HepG2 (cell line): ENCODE measurements at regions not wholly inside any gene's neighbourhood (a gene's known extent, or its start where the extent isn't known, plus 50 kb on each side); places are given as distances from the start of the nearest gene placed in this dataset.

Source experiments
- ATAC-seq: fragments of 200-7000 bp; cut with Tn5 transposase; 3 replicates; pipeline ENCODE4 v1.9.1; 2020; ENCODE audit warnings: mild to moderate bottlenecking, moderate library complexity
- BruUV-seq: library from RNA; stranded (reverse); fragments of 400-500 nt; replicated peaks from 2 replicates; lab custom pipeline; 2021; lab: Mats Ljungman, UMichigan
- CTCF ChIA-PET: fragments of 300-600 bp; formaldehyde crosslinking; extraction: SDS; loops from one replicate; lab custom pipeline; 2021; ENCODE audit warnings: low total read pairs, inconsistent platforms, low intra/inter-chr PET ratio; lab: Yijun Ruan, JAX
- POLR2A ChIA-PET: fragments of 350-600 bp; sonication (Branson Sonifier 250); formaldehyde crosslinking; loops from one replicate; lab custom pipeline; 2020; ENCODE audit warnings: antibody characterized with exemption, inconsistent platforms; lab: Yijun Ruan, JAX
- DNase-seq: peaks from one replicate; pipeline ENCODE4 v3.0.0-alpha.2; 2015; ENCODE audit warnings: low spot score
- FAIRE-seq: peaks from 3 replicates; lab custom pipeline; 2011; peaks lifted over from hg19 to GRCh38; lab: Jason Lieb, UNC
- H2AFZ ChIP-seq: one replicate; pipeline ENCODE4 v1.6.1; 2011; ENCODE audit warnings: low read length, inconsistent platforms
- H3K27ac ChIP-seq: fragments of 300-600 bp; 3 replicates; pipeline ENCODE4 v1.8.0; 2011; ENCODE audit warnings: mixed run types, mild to moderate bottlenecking, mixed read lengths, low read length, inconsistent platforms; ENCODE audit not compliant: insufficient read depth; ENCODE audit errors: extremely low read length
- H3K27me3 ChIP-seq, 2 experiments: fragments of 200-600 bp in 1 of 2; 2 replicates in 1 of 2; 3 replicates in 1 of 2; pipeline versions ENCODE4 v1.6.0 to v1.8.0; 2011; ENCODE audit warnings: low read length in 2 of 2, mild to moderate bottlenecking in 2 of 2, moderate library complexity in 2 of 2, inconsistent platforms in 1 of 2; ENCODE audit not compliant: insufficient read depth in 2 of 2, control insufficient read depth in 1 of 2
- H3K36me3 ChIP-seq, 2 experiments: fragments of 200-600 bp in 1 of 2; replicated peaks in 1 of 2; 2 replicates in 1 of 2; 3 replicates in 1 of 2; pipeline versions ENCODE4 v1.5.1 to v1.8.0; 2011; ENCODE audit warnings: low read length in 2 of 2, inconsistent platforms in 1 of 2; ENCODE audit not compliant: insufficient read depth in 2 of 2, control insufficient read depth in 1 of 2
- H3K4me1 ChIP-seq: 2 replicates; pipeline ENCODE4 v1.5.1; 2012; ENCODE audit warnings: low read length, inconsistent platforms; ENCODE audit not compliant: insufficient read depth
- H3K4me2 ChIP-seq: 2 replicates; pipeline ENCODE4 v1.6.0; 2011; ENCODE audit warnings: low read depth, low read length, inconsistent platforms
- H3K4me3 ChIP-seq, 3 experiments: fragments of 200-600 bp in 1 of 3; sonication (generic), shearing (Covaris generic) in 1 of 3; replicated peaks in 1 of 3; 2 replicates each; pipeline ENCODE4 v1.5.1; 2011 to 2016; ENCODE audit warnings: low read length in 3 of 3, inconsistent platforms in 2 of 3, low read depth in 2 of 3, mild to moderate bottlenecking in 2 of 3, control low read depth in 1 of 3, mixed read lengths in 1 of 3; ENCODE audit not compliant: insufficient read depth in 1 of 3
- H3K79me2 ChIP-seq: one replicate; pipeline ENCODE4 v1.6.1; 2011; ENCODE audit warnings: low read length, inconsistent platforms; ENCODE audit not compliant: insufficient read depth
- H3K9ac ChIP-seq: 2 replicates; pipeline ENCODE4 v1.6.0; 2011; ENCODE audit warnings: mild to moderate bottlenecking, low read depth, low read length, inconsistent platforms; ENCODE audit not compliant: insufficient read depth
- H3K9me3 ChIP-seq: 2 replicates; pipeline ENCODE4 v1.5.1; 2012; ENCODE audit warnings: mild to moderate bottlenecking, low read length
- H4K20me1 ChIP-seq: 2 replicates; pipeline ENCODE4 v1.6.0; 2011; ENCODE audit warnings: inconsistent platforms, mild to moderate bottlenecking, low read length, moderate library complexity; ENCODE audit not compliant: insufficient read depth
- BORCS8-MEF2B ChIP-seq: sonication (generic); formaldehyde crosslinking; IDR thresholded peaks from 2 replicates; pipeline ENCODE4 v1.8.0; 2022; ENCODE audit warnings: mild to moderate bottlenecking, missing genetic modification reagents
- HOXA3 ChIP-seq: sonication (generic); formaldehyde crosslinking; IDR thresholded peaks from 2 replicates; pipeline ENCODE4 v1.5.0; 2020; ENCODE audit warnings: missing genetic modification reagents
- MTA3 ChIP-seq: sonication (generic); formaldehyde crosslinking; IDR thresholded peaks from 2 replicates; pipeline ENCODE4 v1.4.0; 2020; ENCODE audit warnings: missing genetic modification reagents
- ZNF468 ChIP-seq: sonication (generic); formaldehyde crosslinking; IDR thresholded peaks from 2 replicates; pipeline ENCODE4 v1.8.0; 2022; ENCODE audit warnings: mild to moderate bottlenecking, moderate library complexity, missing genetic modification reagents
- WGBS: methylation state at CpG from one replicate; pipeline ENCODE4 v1.1.6; 2017; ENCODE audit warnings: low lambda C conversion rate; 5-methylcytosine and 5-hydroxymethylcytosine counted together
- in situ Hi-C: cut with HindIII; loops from 2 replicates; pipeline ENCODE4 v1.10.0; 2017; ENCODE audit warnings: low pct_unique_long_range_greater_than_20kb; ENCODE audit not compliant: extremely low pct_ligation_motif_present
- intact Hi-C: fragments of 100-400 bp; cut with micrococcal nuclease; formaldehyde crosslinking; loops from one replicate; pipeline ENCODE4 v1.10.0; 2022; ENCODE audit not compliant: unreplicated experiment
- TF ChIP-seq, protein P1 (sequence below): IDR thresholded peaks from 2 replicates; pipeline ENCODE4 v1.6.1; 2016; ENCODE audit warnings: low read depth, missing genetic modification reagents, missing compliant biosample characterization

- H4K20me1 ChIP-seq, result no peaks in the 10 kb centered on the region
- CTCF ChIA-PET, result no interaction called here
- no TSS peak for BruUV-seq
- no peak overlapping the region for H3K4me3 ChIP-seq
- no peak overlapping the region for H3K27ac ChIP-seq
- FAIRE-seq (no peak), DNase-seq (no peak), ATAC-seq (no peak)
- no peaks in the 10 kb centered on the region for H3K36me3 ChIP-seq
- H3K9ac ChIP-seq, result no peak overlapping the region
- H3K4me2 ChIP-seq, result no peak overlapping the region
- intact Hi-C loops, result no loop called here
- H3K79me2 ChIP-seq, result no peaks in the 10 kb centered on the region
- in situ Hi-C loops, result no loop called here
- no peak overlapping the region for H2AFZ ChIP-seq
- no peaks in the 10 kb centered on the region; a peak in 1 of 5 replicates for H3K27me3 ChIP-seq
- H3K9me3 ChIP-seq, result no peaks in the 10 kb centered on the region; the same call in 1 of the 2 replicates
- POLR2A ChIA-PET, result no interaction called here
- no peaks in the 10 kb centered on the region for H3K4me1 ChIP-seq
- TF ChIP-seq MTA3, result no peak
- no peak for TF ChIP-seq BORCS8-MEF2B (CRISPR knock-in tag)
- TF ChIP-seq, protein P1, sequence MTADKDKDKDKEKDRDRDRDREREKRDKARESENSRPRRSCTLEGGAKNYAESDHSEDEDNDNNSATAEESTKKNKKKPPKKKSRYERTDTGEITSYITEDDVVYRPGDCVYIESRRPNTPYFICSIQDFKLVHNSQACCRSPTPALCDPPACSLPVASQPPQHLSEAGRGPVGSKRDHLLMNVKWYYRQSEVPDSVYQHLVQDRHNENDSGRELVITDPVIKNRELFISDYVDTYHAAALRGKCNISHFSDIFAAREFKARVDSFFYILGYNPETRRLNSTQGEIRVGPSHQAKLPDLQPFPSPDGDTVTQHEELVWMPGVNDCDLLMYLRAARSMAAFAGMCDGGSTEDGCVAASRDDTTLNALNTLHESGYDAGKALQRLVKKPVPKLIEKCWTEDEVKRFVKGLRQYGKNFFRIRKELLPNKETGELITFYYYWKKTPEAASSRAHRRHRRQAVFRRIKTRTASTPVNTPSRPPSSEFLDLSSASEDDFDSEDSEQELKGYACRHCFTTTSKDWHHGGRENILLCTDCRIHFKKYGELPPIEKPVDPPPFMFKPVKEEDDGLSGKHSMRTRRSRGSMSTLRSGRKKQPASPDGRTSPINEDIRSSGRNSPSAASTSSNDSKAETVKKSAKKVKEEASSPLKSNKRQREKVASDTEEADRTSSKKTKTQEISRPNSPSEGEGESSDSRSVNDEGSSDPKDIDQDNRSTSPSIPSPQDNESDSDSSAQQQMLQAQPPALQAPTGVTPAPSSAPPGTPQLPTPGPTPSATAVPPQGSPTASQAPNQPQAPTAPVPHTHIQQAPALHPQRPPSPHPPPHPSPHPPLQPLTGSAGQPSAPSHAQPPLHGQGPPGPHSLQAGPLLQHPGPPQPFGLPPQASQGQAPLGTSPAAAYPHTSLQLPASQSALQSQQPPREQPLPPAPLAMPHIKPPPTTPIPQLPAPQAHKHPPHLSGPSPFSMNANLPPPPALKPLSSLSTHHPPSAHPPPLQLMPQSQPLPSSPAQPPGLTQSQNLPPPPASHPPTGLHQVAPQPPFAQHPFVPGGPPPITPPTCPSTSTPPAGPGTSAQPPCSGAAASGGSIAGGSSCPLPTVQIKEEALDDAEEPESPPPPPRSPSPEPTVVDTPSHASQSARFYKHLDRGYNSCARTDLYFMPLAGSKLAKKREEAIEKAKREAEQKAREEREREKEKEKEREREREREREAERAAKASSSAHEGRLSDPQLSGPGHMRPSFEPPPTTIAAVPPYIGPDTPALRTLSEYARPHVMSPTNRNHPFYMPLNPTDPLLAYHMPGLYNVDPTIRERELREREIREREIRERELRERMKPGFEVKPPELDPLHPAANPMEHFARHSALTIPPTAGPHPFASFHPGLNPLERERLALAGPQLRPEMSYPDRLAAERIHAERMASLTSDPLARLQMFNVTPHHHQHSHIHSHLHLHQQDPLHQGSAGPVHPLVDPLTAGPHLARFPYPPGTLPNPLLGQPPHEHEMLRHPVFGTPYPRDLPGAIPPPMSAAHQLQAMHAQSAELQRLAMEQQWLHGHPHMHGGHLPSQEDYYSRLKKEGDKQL (CRISPR knock-in tag), result no peak
- TF ChIP-seq HOXA3 (CRISPR knock-in tag), result no peak
- TF ChIP-seq ZNF468, result no peak
- WGBS, result 7% methylated on average over 3 of the region's 7 CpGs
These were observed 518.9 kb upstream of the ADARB2 start for GRCh38 chr10:2256241-2256640.
